ENCODE measurements at regions not wholly inside any gene's neighbourhood (a gene's known extent, or its start where the extent isn't known, plus 50 kb on each side); places are given as distances from the start of the nearest gene placed in this dataset.

DNA sequence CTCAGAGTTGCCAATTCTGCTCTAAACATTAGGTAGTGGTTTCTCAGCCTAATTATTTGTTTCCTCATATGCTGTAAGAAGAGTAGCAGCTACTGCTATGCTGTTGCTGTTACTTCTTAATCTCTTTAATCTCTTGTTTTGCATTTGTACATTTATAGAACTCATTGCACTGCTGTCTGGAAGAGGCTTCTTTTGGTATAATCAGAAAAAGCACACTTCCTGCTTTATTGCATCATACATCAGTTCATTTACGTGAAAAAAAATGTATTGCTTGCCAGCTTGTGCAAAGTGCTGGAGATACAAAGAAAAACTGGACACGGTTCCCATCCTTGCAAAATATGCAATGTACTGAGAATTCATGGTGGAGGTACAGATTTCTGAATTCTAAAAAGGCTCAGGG, 332.0 kb downstream of the GRXCR1 start:
- H3K27me3 ChIP-seq (replicated peaks; ENCODE audit: insufficient read depth) = no peaks in the 10 kb centered on the region
- DNase-seq (ENCODE audit: low spot score) = no peak
- H3K27ac ChIP-seq = no peak overlapping the region
- intact Hi-C loops (cut with DNase I) = no loop called here
- TF ChIP-seq POLR2AphosphoS5 (IDR thresholded peaks at IDR 0.05) (no peak), POLR2A (IDR thresholded peaks at IDR 0.05) (no peak)
- TF ChIP-seq, protein P1, sequence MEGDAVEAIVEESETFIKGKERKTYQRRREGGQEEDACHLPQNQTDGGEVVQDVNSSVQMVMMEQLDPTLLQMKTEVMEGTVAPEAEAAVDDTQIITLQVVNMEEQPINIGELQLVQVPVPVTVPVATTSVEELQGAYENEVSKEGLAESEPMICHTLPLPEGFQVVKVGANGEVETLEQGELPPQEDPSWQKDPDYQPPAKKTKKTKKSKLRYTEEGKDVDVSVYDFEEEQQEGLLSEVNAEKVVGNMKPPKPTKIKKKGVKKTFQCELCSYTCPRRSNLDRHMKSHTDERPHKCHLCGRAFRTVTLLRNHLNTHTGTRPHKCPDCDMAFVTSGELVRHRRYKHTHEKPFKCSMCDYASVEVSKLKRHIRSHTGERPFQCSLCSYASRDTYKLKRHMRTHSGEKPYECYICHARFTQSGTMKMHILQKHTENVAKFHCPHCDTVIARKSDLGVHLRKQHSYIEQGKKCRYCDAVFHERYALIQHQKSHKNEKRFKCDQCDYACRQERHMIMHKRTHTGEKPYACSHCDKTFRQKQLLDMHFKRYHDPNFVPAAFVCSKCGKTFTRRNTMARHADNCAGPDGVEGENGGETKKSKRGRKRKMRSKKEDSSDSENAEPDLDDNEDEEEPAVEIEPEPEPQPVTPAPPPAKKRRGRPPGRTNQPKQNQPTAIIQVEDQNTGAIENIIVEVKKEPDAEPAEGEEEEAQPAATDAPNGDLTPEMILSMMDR (IDR thresholded peaks at IDR 0.05) = no peak
- 51% methylated on average over 2 of the region's 2 CpGs for WGBS
- H3K9me3 ChIP-seq = no peaks in the 10 kb centered on the region
- no peaks in the 10 kb centered on the region for H3K36me3 ChIP-seq
- no peaks in the 10 kb centered on the region for H3K4me1 ChIP-seq (replicated peaks)
- no peak overlapping the region for H3K4me3 ChIP-seq

DNA sequence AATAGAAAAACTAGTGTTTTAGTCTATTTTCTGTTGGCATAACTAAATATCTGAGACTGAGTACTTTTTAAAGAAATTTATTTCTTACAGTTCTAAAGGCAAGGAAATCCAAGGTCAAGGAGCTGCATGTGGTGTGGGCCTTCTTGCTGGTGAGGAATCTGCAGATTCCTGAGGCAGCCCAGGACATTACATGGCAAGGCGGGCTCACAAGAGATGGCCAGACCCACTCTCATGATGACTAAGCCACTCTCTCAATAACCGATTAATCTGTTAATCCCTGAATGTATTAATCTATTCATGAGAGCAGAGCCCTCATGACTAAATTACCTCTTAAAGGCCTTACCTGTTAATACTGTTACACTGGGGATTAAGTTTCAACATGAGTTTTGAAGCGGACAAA, 340.8 kb downstream of the GRXCR1 start:
- no peak for DNase-seq (ENCODE audit: low spot score)
- no peak overlapping the region for H3K27ac ChIP-seq
- no peaks in the 10 kb centered on the region for H3K4me1 ChIP-seq (replicated peaks)
- H3K36me3 ChIP-seq = no peaks in the 10 kb centered on the region
- TF ChIP-seq POLR2A (IDR thresholded peaks at IDR 0.05) (no peak), POLR2AphosphoS5 (IDR thresholded peaks at IDR 0.05) (no peak)
- TF ChIP-seq, protein P1 (IDR thresholded peaks at IDR 0.05) = no peak
- H3K4me3 ChIP-seq = no peak overlapping the region
- H3K9me3 ChIP-seq = no peaks in the 10 kb centered on the region
- intact Hi-C loops (cut with DNase I) = no loop called here
- H3K27me3 ChIP-seq (replicated peaks; ENCODE audit: insufficient read depth) = no peaks in the 10 kb centered on the region
- WGBS = 95% methylated on average over 3 of the region's 3 CpGs

DNA sequence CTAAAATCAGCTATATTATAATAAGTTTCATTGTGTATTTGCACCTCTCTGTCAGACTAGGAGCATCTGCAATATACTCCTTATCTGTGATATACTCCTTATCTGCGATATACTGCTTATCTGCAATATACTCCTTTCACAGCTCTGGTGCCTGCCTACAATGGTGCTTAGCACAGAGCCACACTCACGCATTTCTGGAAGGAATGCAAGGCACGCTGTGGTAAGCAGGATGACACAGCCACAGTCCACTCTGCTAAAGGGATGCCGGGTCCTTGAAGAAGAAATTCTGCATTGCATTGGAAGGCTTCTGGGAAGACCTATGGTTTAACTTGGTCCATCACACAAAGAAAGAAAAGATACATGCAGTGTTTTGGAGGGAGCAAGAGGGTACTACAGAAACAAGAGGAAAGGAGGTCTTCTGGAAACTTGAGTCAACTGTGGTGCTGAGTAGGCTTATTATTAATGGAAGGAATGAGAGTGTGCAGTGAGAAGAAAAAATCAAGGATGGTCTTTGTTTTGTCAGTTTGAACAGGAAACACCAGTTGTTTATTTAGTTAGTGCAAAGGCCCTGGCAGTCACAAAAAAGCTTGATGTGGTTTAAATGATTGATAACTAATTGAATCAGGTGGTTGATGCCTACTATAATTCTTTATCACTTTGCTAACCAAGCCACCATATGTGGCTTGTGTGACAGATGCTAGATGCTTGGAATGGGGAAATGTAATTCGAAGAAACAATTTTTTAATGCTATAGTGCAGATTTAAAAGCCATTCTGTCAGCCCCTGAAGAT, 342.3 kb downstream of the GRXCR1 start:
- Histone ChIP-seq H3K27me3 (replicated peaks; ENCODE audit: insufficient read depth) (no peaks in the 10 kb centered on the region), H3K27ac (no peak overlapping the region), H3K36me3 (no peaks in the 10 kb centered on the region), H3K9me3 (no peaks in the 10 kb centered on the region), H3K4me3 (no peak overlapping the region), H3K4me1 (replicated peaks) (no peaks in the 10 kb centered on the region)
- 88% methylated on average over 5 of the region's 5 CpGs for WGBS
- TF ChIP-seq POLR2A (IDR thresholded peaks at IDR 0.05) (no peak), POLR2AphosphoS5 (IDR thresholded peaks at IDR 0.05) (no peak)
- TF ChIP-seq, protein P1 (IDR thresholded peaks at IDR 0.05) = no peak
- intact Hi-C loops (cut with DNase I) = no loop called here
- no peak for DNase-seq (ENCODE audit: low spot score)

DNA sequence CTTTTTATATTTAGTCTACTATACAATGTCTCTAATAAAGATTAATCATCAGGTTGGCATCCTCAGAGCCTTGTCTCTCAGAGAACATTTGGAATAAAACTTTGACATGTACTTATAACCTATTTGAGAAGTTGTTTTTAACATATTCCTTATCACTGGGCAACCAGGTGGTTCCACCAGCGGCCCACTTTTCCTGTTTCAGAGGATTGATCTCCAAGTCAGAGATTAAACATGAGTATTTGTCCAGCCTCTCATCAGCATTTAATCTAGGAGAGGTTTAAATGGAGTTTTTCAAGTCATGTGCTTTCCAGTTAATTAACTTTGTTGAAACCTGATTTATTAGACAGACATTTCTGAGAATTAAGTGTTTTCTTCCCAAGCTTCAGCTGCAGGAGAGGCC, 345.5 kb downstream of the GRXCR1 start:
- Histone ChIP-seq H3K9me3 (no peaks in the 10 kb centered on the region), H3K36me3 (no peaks in the 10 kb centered on the region), H3K4me1 (replicated peaks) (no peaks in the 10 kb centered on the region), H3K4me3 (no peak overlapping the region), H3K27me3 (replicated peaks; ENCODE audit: insufficient read depth) (no peaks in the 10 kb centered on the region), H3K27ac (no peak overlapping the region)
- no peak for DNase-seq (ENCODE audit: low spot score)
- 72% methylated on average over 1 of the region's 1 CpG for WGBS
- intact Hi-C loops (cut with DNase I) = no loop called here
- TF ChIP-seq POLR2A (IDR thresholded peaks at IDR 0.05) = no peak
- TF ChIP-seq POLR2AphosphoS5 (IDR thresholded peaks at IDR 0.05) = no peak
- TF ChIP-seq, protein P1 (IDR thresholded peaks at IDR 0.05) = no peak

DNA sequence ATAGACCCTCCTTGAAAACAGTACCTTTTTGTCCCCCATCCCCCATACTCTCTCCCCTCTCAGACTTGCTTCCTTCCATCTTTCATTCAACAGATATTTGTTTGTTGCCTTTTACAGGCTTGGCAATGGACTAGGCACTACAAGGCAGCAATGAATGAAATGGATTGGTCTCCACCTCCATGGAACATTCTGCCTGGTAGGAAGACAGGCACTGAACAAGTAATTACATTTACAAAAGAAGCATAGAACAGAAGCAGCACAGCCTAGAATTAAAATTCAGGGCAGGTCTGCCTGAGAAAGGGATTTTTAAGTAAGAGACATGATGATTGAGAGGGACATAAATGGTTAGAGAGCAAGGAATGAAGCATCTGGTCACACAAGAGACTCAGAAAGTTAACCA, 346.1 kb downstream of the GRXCR1 start:
- Histone ChIP-seq H3K4me1 (replicated peaks) (no peaks in the 10 kb centered on the region), H3K27me3 (replicated peaks; ENCODE audit: insufficient read depth) (no peaks in the 10 kb centered on the region), H3K27ac (no peak overlapping the region), H3K4me3 (no peak overlapping the region), H3K36me3 (no peaks in the 10 kb centered on the region), H3K9me3 (no peaks in the 10 kb centered on the region)
- intact Hi-C loops (cut with DNase I) = no loop called here
- no peak for DNase-seq (ENCODE audit: low spot score)
- TF ChIP-seq, protein P1 (IDR thresholded peaks at IDR 0.05) = no peak
- TF ChIP-seq POLR2AphosphoS5 (IDR thresholded peaks at IDR 0.05) (no peak), POLR2A (IDR thresholded peaks at IDR 0.05) (no peak)
